ENCODE measurements at regions not wholly inside any gene's neighbourhood (a gene's known extent, or its start where the extent isn't known, plus 50 kb on each side); places are given as distances from the start of the nearest gene placed in this dataset.

- Histone ChIP-seq H3K9me3 (no peaks in the 10 kb centered on the region), H3K4me1 (ENCODE audit: low read depth) (no peaks in the 10 kb centered on the region), H3K36me3 (ENCODE audit: low read depth) (no peaks in the 10 kb centered on the region), H3K4me3 (no peak overlapping the region)
- ATAC-seq (peak; percentile 25), DNase-seq (no peak)
- intact Hi-C loops (cut with DNase I, micrococcal nuclease) = no loop called here
- TF ChIP-seq, protein P1, sequence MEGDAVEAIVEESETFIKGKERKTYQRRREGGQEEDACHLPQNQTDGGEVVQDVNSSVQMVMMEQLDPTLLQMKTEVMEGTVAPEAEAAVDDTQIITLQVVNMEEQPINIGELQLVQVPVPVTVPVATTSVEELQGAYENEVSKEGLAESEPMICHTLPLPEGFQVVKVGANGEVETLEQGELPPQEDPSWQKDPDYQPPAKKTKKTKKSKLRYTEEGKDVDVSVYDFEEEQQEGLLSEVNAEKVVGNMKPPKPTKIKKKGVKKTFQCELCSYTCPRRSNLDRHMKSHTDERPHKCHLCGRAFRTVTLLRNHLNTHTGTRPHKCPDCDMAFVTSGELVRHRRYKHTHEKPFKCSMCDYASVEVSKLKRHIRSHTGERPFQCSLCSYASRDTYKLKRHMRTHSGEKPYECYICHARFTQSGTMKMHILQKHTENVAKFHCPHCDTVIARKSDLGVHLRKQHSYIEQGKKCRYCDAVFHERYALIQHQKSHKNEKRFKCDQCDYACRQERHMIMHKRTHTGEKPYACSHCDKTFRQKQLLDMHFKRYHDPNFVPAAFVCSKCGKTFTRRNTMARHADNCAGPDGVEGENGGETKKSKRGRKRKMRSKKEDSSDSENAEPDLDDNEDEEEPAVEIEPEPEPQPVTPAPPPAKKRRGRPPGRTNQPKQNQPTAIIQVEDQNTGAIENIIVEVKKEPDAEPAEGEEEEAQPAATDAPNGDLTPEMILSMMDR (IDR thresholded peaks at IDR 0.05) = no peak
Measured at GRCh38 chr5:35457912-35458823, 159.5 kb upstream of the SPEF2 start.

GRCh38 chr5:35456506-35456905 lies 161.2 kb upstream of the SPEF2 start:
- Histone ChIP-seq H3K36me3 (ENCODE audit: low read depth) (no peaks in the 10 kb centered on the region), H3K4me1 (ENCODE audit: low read depth) (no peaks in the 10 kb centered on the region), H3K9me3 (no peaks in the 10 kb centered on the region), H3K4me3 (no peak overlapping the region)
- ATAC-seq (no peak), DNase-seq (no peak)
- intact Hi-C loops (cut with DNase I, micrococcal nuclease) = no loop called here
- TF ChIP-seq, protein P1 (IDR thresholded peaks at IDR 0.05) = no peak

- DNase-seq (no peak), ATAC-seq (no peak)
- no peaks in the 10 kb centered on the region for H3K9me3 ChIP-seq
- H3K36me3 ChIP-seq (ENCODE audit: low read depth) = no peaks in the 10 kb centered on the region
- no peak overlapping the region for H3K4me3 ChIP-seq
- no peaks in the 10 kb centered on the region for H3K4me1 ChIP-seq (ENCODE audit: low read depth)
- intact Hi-C loops (cut with DNase I, micrococcal nuclease) = no loop called here
- TF ChIP-seq, protein P1 (IDR thresholded peaks at IDR 0.05) = no peak
Measured at GRCh38 chr5:35454011-35454525, 163.6 kb upstream of the SPEF2 start.

DNA sequence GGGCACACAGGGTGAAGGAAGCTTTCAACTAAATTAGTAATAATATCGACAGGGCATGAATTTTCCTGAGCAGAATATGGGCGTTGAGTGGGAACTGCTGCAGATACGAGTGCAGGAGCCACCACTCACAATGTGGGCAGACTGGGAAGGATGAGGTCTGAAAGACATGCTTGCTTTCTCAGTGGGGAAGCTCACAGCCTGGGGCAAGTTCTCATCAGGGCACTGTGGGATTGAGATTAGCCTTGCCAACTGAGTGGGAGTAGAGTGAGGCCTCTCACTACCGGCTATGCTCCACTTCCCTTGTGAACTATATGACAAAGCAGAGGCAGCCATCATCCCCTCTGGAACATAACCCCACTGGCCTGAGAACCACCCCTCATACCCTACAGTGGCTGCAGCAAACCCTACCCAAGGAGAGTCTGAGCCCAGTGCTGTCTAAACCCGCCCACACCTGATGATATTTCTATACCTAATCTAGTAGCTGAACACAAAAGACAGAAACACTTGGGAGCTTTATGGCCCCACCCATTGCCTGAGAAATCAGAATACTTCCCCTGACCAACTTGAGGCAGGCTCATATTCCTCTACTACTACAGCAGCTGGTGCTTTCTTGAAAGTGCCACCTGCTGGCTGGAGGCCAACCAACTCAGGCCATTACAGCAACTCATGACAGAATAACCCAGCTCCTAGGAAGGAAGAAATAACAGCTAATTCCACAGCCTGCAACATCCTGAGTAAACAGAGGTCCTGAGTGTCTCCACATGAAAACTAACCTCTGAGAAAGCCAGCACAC lies 173.7 kb upstream of the SPEF2 start:
- Histone ChIP-seq H3K4me3 (no peak overlapping the region), H3K4me1 (ENCODE audit: low read depth) (no peaks in the 10 kb centered on the region), H3K9me3 (no peaks in the 10 kb centered on the region), H3K36me3 (ENCODE audit: low read depth) (no peaks in the 10 kb centered on the region)
- TF ChIP-seq, protein P1 (IDR thresholded peaks at IDR 0.05) = no peak
- intact Hi-C loops (cut with DNase I, micrococcal nuclease) = no loop called here
- peak; percentile 23 for ATAC-seq
- DNase-seq = peak; percentile 35 to 44 (median 38)

GRCh38 chr5:35442885-35443639 lies 174.6 kb upstream of the SPEF2 start:
- intact Hi-C loops (cut with DNase I, micrococcal nuclease) = no loop called here
- TF ChIP-seq, protein P1 (IDR thresholded peaks at IDR 0.05) = no peak

More at GRCh38 chr5:35442885-35443639, 174.6 kb upstream of the SPEF2 start:
- H3K36me3 ChIP-seq (ENCODE audit: low read depth) = no peaks in the 10 kb centered on the region
- DNase-seq = no peak
- H3K9me3 ChIP-seq = no peaks in the 10 kb centered on the region
- peak; percentile 49 for ATAC-seq
- H3K4me1 ChIP-seq (ENCODE audit: low read depth) = no peaks in the 10 kb centered on the region
- H3K4me3 ChIP-seq = no peak overlapping the region
